ENCODE measurements at regions not wholly inside any gene's neighbourhood (a gene's known extent, or its start where the extent isn't known, plus 50 kb on each side); places are given as distances from the start of the nearest gene placed in this dataset.

DNA sequence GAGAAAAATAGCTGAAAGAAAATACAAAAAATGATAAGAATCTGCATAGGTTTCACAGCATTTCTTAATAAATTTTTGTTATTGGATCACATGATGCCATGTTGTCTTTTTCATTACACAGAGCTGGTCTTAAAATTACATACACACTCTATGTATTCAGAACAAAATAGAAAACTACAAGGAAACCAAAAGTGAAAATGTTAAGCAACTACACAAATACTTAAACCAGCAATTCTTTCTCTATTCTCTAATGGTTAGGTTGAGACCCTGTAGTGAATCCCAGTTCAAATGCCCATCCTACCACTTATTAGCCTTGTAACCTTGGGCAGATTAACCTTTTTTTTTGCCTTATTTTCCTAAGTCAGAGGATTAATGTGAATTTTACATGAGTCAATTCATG is 2311.2 kb downstream of the PCDH7 start:
- ChIA-PET CTCF (no interaction called here), POLR2A (no interaction called here)
- H3K9me3 Mint-ChIP-seq = peaks cover 5% of the 10 kb centered on the region
- H3K27me3 Mint-ChIP-seq = no peaks in the 10 kb centered on the region
- H3K27me3 ChIP-seq (ENCODE audit: control insufficient read depth in 1 of 2, insufficient read depth in 2 of 2, low read length in 2 of 2) = no peaks in the 10 kb centered on the region
- H3K4me3 ChIP-seq (ENCODE audit: low read length) = no peak overlapping the region
- no peak for ATAC-seq (ENCODE audit: poor library complexity)
- no peak overlapping the region for H3K4me3 Mint-ChIP-seq
- no peaks in the 10 kb centered on the region for H3K4me1 ChIP-seq (ENCODE audit: insufficient read depth, low read length)
- no peak overlapping the region for H3K27ac Mint-ChIP-seq
- no peaks in the 10 kb centered on the region for H3K4me1 Mint-ChIP-seq (ENCODE audit: low read depth)
- H3K9me3 ChIP-seq (ENCODE audit: control insufficient read depth in 1 of 2, insufficient read depth in 1 of 2, low read length in 2 of 2) = no peaks in the 10 kb centered on the region
- TF ChIP-seq CTCF (IDR thresholded peaks at IDR 0.05) = no peak
- intact Hi-C loops (cut with DNase I, micrococcal nuclease) = no loop called here
- no peak overlapping the region for H3K27ac ChIP-seq (ENCODE audit: low read depth in 1 of 2, low read length in 2 of 2)
- no peaks in the 10 kb centered on the region for H3K36me3 Mint-ChIP-seq (ENCODE audit: low read depth)
- no peak for DNase-seq
- H3K36me3 ChIP-seq (ENCODE audit: insufficient read depth, low read length) = no peaks in the 10 kb centered on the region

DNA sequence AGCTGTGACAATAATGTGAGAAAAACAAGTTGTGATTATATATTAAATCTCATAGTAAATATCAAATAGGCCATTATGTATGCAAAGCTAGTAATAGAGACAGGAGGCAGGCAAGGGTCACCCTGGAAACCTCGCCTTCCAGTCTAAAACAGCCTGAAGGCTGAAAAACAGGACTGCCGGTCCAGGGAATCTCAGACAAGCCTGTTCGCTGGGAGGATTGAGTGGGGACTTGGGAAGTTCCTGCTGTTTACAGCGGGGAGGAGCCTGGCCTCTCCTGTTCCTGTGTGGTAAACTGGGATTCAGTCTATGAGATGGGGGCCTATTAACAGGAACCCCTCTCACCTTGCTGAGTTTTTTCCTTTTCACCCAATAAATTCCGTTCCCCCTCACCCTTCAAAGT is 2317.3 kb downstream of the PCDH7 start:
- no peak overlapping the region for H3K4me3 Mint-ChIP-seq
- no peaks in the 10 kb centered on the region for H3K27me3 ChIP-seq (ENCODE audit: control insufficient read depth in 1 of 2, insufficient read depth in 2 of 2, low read length in 2 of 2)
- no peaks in the 10 kb centered on the region for H3K4me1 Mint-ChIP-seq (ENCODE audit: low read depth)
- ChIA-PET POLR2A (no interaction called here), CTCF (no interaction called here)
- no peaks in the 10 kb centered on the region for H3K27me3 Mint-ChIP-seq
- H3K4me3 ChIP-seq (ENCODE audit: low read length) = no peak overlapping the region
- H3K9me3 ChIP-seq (ENCODE audit: control insufficient read depth in 1 of 2, insufficient read depth in 1 of 2, low read length in 2 of 2) = peaks cover 0 to 4% of the 10 kb centered on the region in 2 experiments
- H3K9me3 Mint-ChIP-seq = no peaks in the 10 kb centered on the region
- no peaks in the 10 kb centered on the region for H3K36me3 ChIP-seq (ENCODE audit: insufficient read depth, low read length)
- intact Hi-C loops (cut with DNase I, micrococcal nuclease) = no loop called here
- H3K27ac ChIP-seq (ENCODE audit: low read depth in 1 of 2, low read length in 2 of 2) = no peak overlapping the region
- no peaks in the 10 kb centered on the region for H3K4me1 ChIP-seq (ENCODE audit: insufficient read depth, low read length)
- ATAC-seq (ENCODE audit: poor library complexity) (no peak), DNase-seq (no peak)
- no peak overlapping the region for H3K27ac Mint-ChIP-seq
- H3K36me3 Mint-ChIP-seq (ENCODE audit: low read depth) = no peaks in the 10 kb centered on the region
- no peak for TF ChIP-seq CTCF (IDR thresholded peaks at IDR 0.05)

DNA sequence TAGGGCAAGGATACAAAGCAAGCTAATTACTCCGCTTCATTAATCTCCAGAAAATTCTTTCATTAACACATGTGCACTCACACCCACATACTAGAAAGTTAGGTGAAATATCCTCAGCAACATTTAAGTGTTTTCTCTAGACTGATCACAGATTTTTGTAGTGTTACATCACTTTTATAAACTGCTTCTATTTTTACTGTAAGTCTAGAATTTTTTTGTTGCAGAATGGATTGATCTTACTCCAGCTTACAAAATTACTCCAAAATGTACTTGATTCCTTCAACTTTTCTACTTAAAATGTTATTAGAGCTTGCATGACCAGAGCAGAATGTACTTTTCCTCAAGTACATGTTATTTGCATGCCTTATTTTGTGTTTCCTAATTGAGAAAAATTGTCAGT is 2325.2 kb downstream of the PCDH7 start:
- DNase-seq (no peak), ATAC-seq (ENCODE audit: poor library complexity) (no peak)
- no peak overlapping the region for H3K27ac ChIP-seq (ENCODE audit: low read depth in 1 of 2, low read length in 2 of 2)
- no peaks in the 10 kb centered on the region for H3K4me1 ChIP-seq (ENCODE audit: insufficient read depth, low read length)
- no peaks in the 10 kb centered on the region for H3K27me3 ChIP-seq (ENCODE audit: control insufficient read depth in 1 of 2, insufficient read depth in 2 of 2, low read length in 2 of 2)
- POLR2A ChIA-PET = no interaction called here
- no peak overlapping the region for H3K27ac Mint-ChIP-seq
- H3K36me3 Mint-ChIP-seq (ENCODE audit: low read depth) = no peaks in the 10 kb centered on the region
- H3K4me3 Mint-ChIP-seq = no peak overlapping the region
- no peaks in the 10 kb centered on the region for H3K27me3 Mint-ChIP-seq
- peaks cover 3% of the 10 kb centered on the region for H3K9me3 Mint-ChIP-seq
- H3K9me3 ChIP-seq (ENCODE audit: control insufficient read depth in 1 of 2, insufficient read depth in 1 of 2, low read length in 2 of 2) = peaks cover 0 to 3% of the 10 kb centered on the region in 2 experiments
- intact Hi-C loops (cut with DNase I, micrococcal nuclease) = no loop called here
- no peak overlapping the region for H3K4me3 ChIP-seq (ENCODE audit: low read length)
- CTCF ChIA-PET = no interaction called here
- H3K4me1 Mint-ChIP-seq (ENCODE audit: low read depth) = no peaks in the 10 kb centered on the region
- H3K36me3 ChIP-seq (ENCODE audit: insufficient read depth, low read length) = no peaks in the 10 kb centered on the region
- no peak for TF ChIP-seq CTCF (IDR thresholded peaks at IDR 0.05)
